NCI-H748 (cell line): ENCODE measurements at regions not wholly inside any gene's neighbourhood (a gene's known extent, or its start where the extent isn't known, plus 50 kb on each side); places are given as distances from the start of the nearest gene placed in this dataset.

ENCODE experiments used
- DNase-seq: peaks from one replicate; lab custom pipeline; 2025; ENCODE audit not compliant: unreplicated experiment; lab: John Stamatoyannopoulos, UW

- no peak for DNase-seq
These were observed 69.8 kb upstream of the KCTD1 start for GRCh38 chr18:26618135-26618534.

- no peak for DNase-seq
These were observed 68.8 kb upstream of the KCTD1 start for GRCh38 chr18:26617151-26617554.

GRCh38 chr18:26614374-26614773 lies 66.0 kb upstream of the KCTD1 start:
- DNase-seq = no peak
